Tibial nerve (tissue), 3 donors: ENCODE measurements at regions not wholly inside any gene's neighbourhood (a gene's known extent, or its start where the extent isn't known, plus 50 kb on each side); places are given as distances from the start of the nearest gene placed in this dataset.

ENCODE experiments used
- EP300 ChIP-seq, 2 donors: sonication (generic); formaldehyde crosslinking; IDR thresholded peaks; one replicate each; pipeline ENCODE4 v1.6.1; 2017; ENCODE audit warnings: antibody characterized with exemption in 2 of 2, mild to moderate bottlenecking in 1 of 2
- POLR2A ChIP-seq, 2 donors: fragments of 450-650 bp; IDR thresholded peaks; one replicate each; pipeline ENCODE4 v1.6.1; 2017; ENCODE audit warnings: antibody characterized with exemption in 2 of 2, mild to moderate bottlenecking in 2 of 2, moderate library complexity in 2 of 2

DNA sequence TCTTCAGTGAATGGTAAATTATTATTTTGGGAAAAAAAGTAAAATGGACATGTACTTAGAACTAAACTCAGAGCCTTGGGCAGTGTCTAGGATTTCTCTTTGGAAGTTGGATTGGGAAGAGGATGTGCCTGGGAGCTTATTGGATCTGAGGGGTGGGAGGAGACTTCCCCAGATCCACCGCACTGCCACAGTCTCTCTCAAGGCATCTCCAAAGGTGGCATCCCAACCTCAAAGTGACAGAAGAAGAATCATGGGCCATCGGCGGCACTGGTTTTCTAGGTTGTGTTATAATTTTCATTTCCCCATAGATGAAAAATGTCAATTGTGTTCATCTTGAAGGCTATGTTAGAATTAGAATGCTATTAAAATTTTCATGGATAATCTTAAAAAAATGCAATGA lies 66.8 kb upstream of the CD93 start:
- TF ChIP-seq EP300 (IDR thresholded peaks at IDR 0.05) (no peak), POLR2A (IDR thresholded peaks at IDR 0.05) (no peak)
